ENCODE measurements at regions not wholly inside any gene's neighbourhood (a gene's known extent, or its start where the extent isn't known, plus 50 kb on each side); places are given as distances from the start of the nearest gene placed in this dataset.

GRCh38 chr20:61055180-61056010, 196.7 kb upstream of the CDH4 start:
- TF ChIP-seq CTCF (conservative IDR thresholded peaks at IDR 0.05; ENCODE audit: low read length), result no peak
- DNase-seq (ENCODE audit: low read depth), result no peak

GRCh38 chr20:61056116-61056515, 195.9 kb upstream of the CDH4 start:
- DNase-seq (ENCODE audit: low read depth), result no peak
- no peak overlapping the region for H3K4me3 ChIP-seq (ENCODE audit: low read length)
- TF ChIP-seq CTCF (conservative IDR thresholded peaks at IDR 0.05; ENCODE audit: low read length), result no peak

More at GRCh38 chr20:61055180-61056010, 196.7 kb upstream of the CDH4 start:
- H3K4me3 ChIP-seq (ENCODE audit: low read length), result no peak overlapping the region

GRCh38 chr20:61056627-61057442, 195.2 kb upstream of the CDH4 start:
- no peak for DNase-seq (ENCODE audit: low read depth)

GRCh38 chr20:61057443-61058121, 194.5 kb upstream of the CDH4 start:
- no peak for TF ChIP-seq CTCF (conservative IDR thresholded peaks at IDR 0.05; ENCODE audit: low read length)
- DNase-seq (ENCODE audit: low read depth), result no peak
- H3K4me3 ChIP-seq (ENCODE audit: low read length), result no peak overlapping the region

More at GRCh38 chr20:61056627-61057442, 195.2 kb upstream of the CDH4 start:
- no peak overlapping the region for H3K4me3 ChIP-seq (ENCODE audit: low read length)
- TF ChIP-seq CTCF (conservative IDR thresholded peaks at IDR 0.05; ENCODE audit: low read length), result no peak

GRCh38 chr20:61061981-61062380, 190.1 kb upstream of the CDH4 start:
- H3K4me3 ChIP-seq (ENCODE audit: low read length), result no peak overlapping the region
- TF ChIP-seq CTCF (conservative IDR thresholded peaks at IDR 0.05; ENCODE audit: low read length), result no peak
- DNase-seq (ENCODE audit: low read depth), result no peak

GRCh38 chr20:61065853-61066252, 186.2 kb upstream of the CDH4 start:
- H3K4me3 ChIP-seq (ENCODE audit: low read length), result no peak overlapping the region
- no peak for TF ChIP-seq CTCF (conservative IDR thresholded peaks at IDR 0.05; ENCODE audit: low read length)
- no peak for DNase-seq (ENCODE audit: low read depth)

Measured in AG10803 (cell line).